HEK293 (cell line): ENCODE measurements at regions not wholly inside any gene's neighbourhood (a gene's known extent, or its start where the extent isn't known, plus 50 kb on each side); places are given as distances from the start of the nearest gene placed in this dataset.

Experiments
- CTCF ChIA-PET: fragments of 350-600 bp; formaldehyde crosslinking; extraction: SDS; loops from one replicate; lab custom pipeline; 2021; ENCODE audit warnings: antibody characterized with exemption; lab: Yijun Ruan, JAX
- POLR2A ChIA-PET: fragments of 300-600 bp; formaldehyde crosslinking; extraction: SDS; loops from one replicate; lab custom pipeline; 2020; ENCODE audit warnings: antibody characterized with exemption, inconsistent platforms; lab: Yijun Ruan, JAX
- H3K27ac ChIP-seq: fragments of 200-500 bp; sonication (Bioruptor generic); 2 replicates; pipeline ENCODE4 v1.5.1; 2014; ENCODE audit warnings: low read depth, low read length, control low read depth, inconsistent platforms; ENCODE audit errors: extremely low read depth
- H3K36me3 ChIP-seq, 2 experiments: fragments of 200-500 bp in 1 of 2; sonication (Bioruptor generic) in 1 of 2; 1 replicate in 1 of 2; 2 replicates in 1 of 2; pipeline ENCODE4 v1.5.1; 2014 to 2017; ENCODE audit warnings: inconsistent platforms in 2 of 2, low read length in 2 of 2; ENCODE audit not compliant: control insufficient read depth in 2 of 2, insufficient read depth in 1 of 2
- H3K4me1 ChIP-seq: fragments of 200-500 bp; sonication (Bioruptor generic); 2 replicates; pipeline ENCODE4 v1.5.1; 2014; ENCODE audit warnings: mild to moderate bottlenecking, low read length, inconsistent platforms; ENCODE audit not compliant: control insufficient read depth, insufficient read depth
- H3K4me3 ChIP-seq: 2 replicates; pipeline ENCODE4 v1.5.1; 2011; ENCODE audit warnings: low read depth, mild to moderate bottlenecking, control low read depth, low read length, moderate library complexity
- H3K9me3 ChIP-seq: fragments of 200-500 bp; sonication (Bioruptor generic); 2 replicates; pipeline ENCODE4 v1.5.1; 2014; ENCODE audit warnings: low read depth, low read length, inconsistent platforms; ENCODE audit not compliant: control insufficient read depth, insufficient read depth
- HOXA7 ChIP-seq: sonication (generic); formaldehyde crosslinking; IDR thresholded peaks from 2 replicates; pipeline ENCODE4 v1.8.1; 2022; ENCODE audit warnings: missing genetic modification reagents, borderline replicate concordance
- KLF10 ChIP-seq: fragments of 450-650 bp; IDR thresholded peaks from 2 replicates; pipeline ENCODE4 v1.5.1; 2018; ENCODE audit warnings: missing biosample characterization, mild to moderate bottlenecking, missing genetic modification characterization
- SP7 ChIP-seq: fragments of 450-650 bp; formaldehyde crosslinking; IDR thresholded peaks from 2 replicates; pipeline ENCODE4 v1.5.1; 2016; ENCODE audit warnings: missing biosample characterization, missing genetic modification characterization
- ZBTB21 ChIP-seq: fragments of 450-650 bp; formaldehyde crosslinking; IDR thresholded peaks from 2 replicates; pipeline ENCODE4 v1.5.1; 2017; ENCODE audit warnings: missing biosample characterization, missing genetic modification characterization
- ZNF140 ChIP-seq: fragments of 450-650 bp; formaldehyde crosslinking; IDR thresholded peaks from 2 replicates; pipeline ENCODE4 v1.5.1; 2016; ENCODE audit warnings: missing biosample characterization, missing genetic modification characterization
- ZNF2 ChIP-seq: fragments of 450-650 bp; formaldehyde crosslinking; IDR thresholded peaks from 2 replicates; pipeline ENCODE4 v1.5.1; 2016; ENCODE audit warnings: missing biosample characterization, missing genetic modification characterization
- ZNF426 ChIP-seq: fragments of 450-650 bp; formaldehyde crosslinking; IDR thresholded peaks from 2 replicates; pipeline ENCODE4 v1.5.1; 2017; ENCODE audit warnings: missing biosample characterization, missing genetic modification characterization, mild to moderate bottlenecking, inconsistent platforms, moderate library complexity
- ZNF433 ChIP-seq: fragments of 450-650 bp; formaldehyde crosslinking; IDR thresholded peaks from 2 replicates; pipeline ENCODE4 v1.5.1; 2016; ENCODE audit warnings: missing biosample characterization, missing genetic modification characterization, low read depth
- ZNF473 ChIP-seq: fragments of 450-650 bp; formaldehyde crosslinking; IDR thresholded peaks from 2 replicates; pipeline ENCODE4 v1.5.1; 2017; ENCODE audit warnings: missing biosample characterization, missing genetic modification characterization
- ZNF558 ChIP-seq: fragments of 450-650 bp; formaldehyde crosslinking; IDR thresholded peaks from 2 replicates; pipeline ENCODE4 v1.5.1; 2016; ENCODE audit warnings: missing biosample characterization, missing genetic modification characterization
- ZNF571 ChIP-seq: fragments of 450-650 bp; formaldehyde crosslinking; IDR thresholded peaks from 2 replicates; pipeline ENCODE4 v1.5.0; 2017; ENCODE audit warnings: missing biosample characterization, missing genetic modification characterization
- ZNF623 ChIP-seq: fragments of 450-650 bp; formaldehyde crosslinking; IDR thresholded peaks from 2 replicates; pipeline ENCODE4 v1.5.1; 2016; ENCODE audit warnings: missing biosample characterization, missing genetic modification characterization
- ZNF785 ChIP-seq: fragments of 450-650 bp; formaldehyde crosslinking; IDR thresholded peaks from 2 replicates; pipeline ENCODE4 v1.5.1; 2016; ENCODE audit warnings: missing biosample characterization, missing genetic modification characterization
- ZSCAN23 ChIP-seq: fragments of 450-650 bp; formaldehyde crosslinking; IDR thresholded peaks from 2 replicates; pipeline ENCODE4 v1.5.1; 2016; ENCODE audit warnings: missing biosample characterization, missing genetic modification characterization
- TF ChIP-seq, protein P1 (sequence below): fragments of 450-650 bp; formaldehyde crosslinking; IDR thresholded peaks from 2 replicates; pipeline ENCODE4 v1.5.1; 2016; ENCODE audit warnings: missing biosample characterization, missing genetic modification characterization
- TF ChIP-seq, protein P2 (sequence below): fragments of 450-650 bp; formaldehyde crosslinking; conservative IDR thresholded peaks from 2 replicates; pipeline ENCODE4 v1.5.1; 2016; ENCODE audit warnings: low read depth, missing biosample characterization, missing genetic modification characterization
- TF ChIP-seq, protein P3 (sequence below): fragments of 450-650 bp; formaldehyde crosslinking; conservative IDR thresholded peaks from 2 replicates; pipeline ENCODE4 v1.5.1; 2016; ENCODE audit warnings: low read depth, missing biosample characterization, missing genetic modification characterization
- TF ChIP-seq, protein P4 (sequence below): fragments of 450-650 bp; formaldehyde crosslinking; IDR thresholded peaks from 2 replicates; pipeline ENCODE4 v1.5.1; 2016; ENCODE audit warnings: missing biosample characterization, missing genetic modification characterization
- TF ChIP-seq, protein P5 (sequence below): fragments of 450-650 bp; formaldehyde crosslinking; IDR thresholded peaks from 2 replicates; pipeline ENCODE4 v1.5.1; 2016; ENCODE audit warnings: missing biosample characterization, missing genetic modification characterization

- H3K4me1 ChIP-seq, result no peaks in the 10 kb centered on the region
- TF ChIP-seq SP7 (tag by site-specific recombination) (peak; percentile 53; the same call in 1 of the 2 replicates), HOXA7 (CRISPR knock-in tag) (no peak)
- TF ChIP-seq, protein P1, sequence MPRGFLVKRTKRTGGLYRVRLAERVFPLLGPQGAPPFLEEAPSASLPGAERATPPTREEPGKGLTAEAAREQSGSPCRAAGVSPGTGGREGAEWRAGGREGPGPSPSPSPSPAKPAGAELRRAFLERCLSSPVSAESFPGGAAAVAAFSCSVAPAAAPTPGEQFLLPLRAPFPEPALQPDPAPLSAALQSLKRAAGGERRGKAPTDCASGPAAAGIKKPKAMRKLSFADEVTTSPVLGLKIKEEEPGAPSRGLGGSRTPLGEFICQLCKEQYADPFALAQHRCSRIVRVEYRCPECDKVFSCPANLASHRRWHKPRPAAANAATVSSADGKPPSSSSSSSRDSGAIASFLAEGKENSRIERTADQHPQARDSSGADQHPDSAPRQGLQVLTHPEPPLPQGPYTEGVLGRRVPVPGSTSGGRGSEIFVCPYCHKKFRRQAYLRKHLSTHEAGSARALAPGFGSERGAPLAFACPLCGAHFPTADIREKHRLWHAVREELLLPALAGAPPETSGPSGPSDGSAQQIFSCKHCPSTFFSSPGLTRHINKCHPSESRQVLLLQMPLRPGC (tag by site-specific recombination), result no peak
- no peak overlapping the region for H3K4me3 ChIP-seq
- CTCF ChIA-PET, result interaction anchor here (1.0 to 4.5 kb wide), 7 partner anchors 9 to 215 kb away, joined by 4 to 35 read pairs (median 8); no protein-coding TSS in a partner anchor
- no peaks in the 10 kb centered on the region for H3K9me3 ChIP-seq
- H3K36me3 ChIP-seq, result no peaks in the 10 kb centered on the region
- POLR2A ChIA-PET, result no interaction called here
- H3K27ac ChIP-seq, result no peak overlapping the region
Observed at GRCh38 chr1:204780630-204781029, 90.0 kb upstream of the NFASC start.

GRCh38 chr1:204782118-204782700 lies 88.5 kb upstream of the NFASC start:
- no peak overlapping the region for H3K27ac ChIP-seq
- POLR2A ChIA-PET, result no interaction called here
- peak; percentile 74 for TF ChIP-seq ZNF140 (tag by site-specific recombination)
- TF ChIP-seq ZNF785 (tag by site-specific recombination), result no peak
- TF ChIP-seq KLF10, result no peak
- TF ChIP-seq ZBTB21 (tag by site-specific recombination), result 0 out of 2 replicates have a peak, but pooled peaks have one; percentile 44
- no peak for TF ChIP-seq ZNF2 (tag by site-specific recombination)
- no peak for TF ChIP-seq ZNF473
- TF ChIP-seq ZNF433 (tag by site-specific recombination), result 0 out of 2 replicates have a peak, but pooled peaks have one; percentile 36
- TF ChIP-seq, protein P2, sequence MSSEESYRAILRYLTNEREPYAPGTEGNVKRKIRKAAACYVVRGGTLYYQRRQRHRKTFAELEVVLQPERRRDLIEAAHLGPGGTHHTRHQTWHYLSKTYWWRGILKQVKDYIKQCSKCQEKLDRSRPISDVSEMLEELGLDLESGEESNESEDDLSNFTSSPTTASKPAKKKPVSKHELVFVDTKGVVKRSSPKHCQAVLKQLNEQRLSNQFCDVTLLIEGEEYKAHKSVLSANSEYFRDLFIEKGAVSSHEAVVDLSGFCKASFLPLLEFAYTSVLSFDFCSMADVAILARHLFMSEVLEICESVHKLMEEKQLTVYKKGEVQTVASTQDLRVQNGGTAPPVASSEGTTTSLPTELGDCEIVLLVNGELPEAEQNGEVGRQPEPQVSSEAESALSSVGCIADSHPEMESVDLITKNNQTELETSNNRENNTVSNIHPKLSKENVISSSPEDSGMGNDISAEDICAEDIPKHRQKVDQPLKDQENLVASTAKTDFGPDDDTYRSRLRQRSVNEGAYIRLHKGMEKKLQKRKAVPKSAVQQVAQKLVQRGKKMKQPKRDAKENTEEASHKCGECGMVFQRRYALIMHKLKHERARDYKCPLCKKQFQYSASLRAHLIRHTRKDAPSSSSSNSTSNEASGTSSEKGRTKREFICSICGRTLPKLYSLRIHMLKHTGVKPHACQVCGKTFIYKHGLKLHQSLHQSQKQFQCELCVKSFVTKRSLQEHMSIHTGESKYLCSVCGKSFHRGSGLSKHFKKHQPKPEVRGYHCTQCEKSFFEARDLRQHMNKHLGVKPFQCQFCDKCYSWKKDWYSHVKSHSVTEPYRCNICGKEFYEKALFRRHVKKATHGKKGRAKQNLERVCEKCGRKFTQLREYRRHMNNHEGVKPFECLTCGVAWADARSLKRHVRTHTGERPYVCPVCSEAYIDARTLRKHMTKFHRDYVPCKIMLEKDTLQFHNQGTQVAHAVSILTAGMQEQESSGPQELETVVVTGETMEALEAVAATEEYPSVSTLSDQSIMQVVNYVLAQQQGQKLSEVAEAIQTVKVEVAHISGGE (tag by site-specific recombination), result peak; percentile 56
- peak; percentile 66 for TF ChIP-seq ZNF426 (tag by site-specific recombination)
- no peak for TF ChIP-seq ZSCAN23 (tag by site-specific recombination)
- TF ChIP-seq, protein P3, sequence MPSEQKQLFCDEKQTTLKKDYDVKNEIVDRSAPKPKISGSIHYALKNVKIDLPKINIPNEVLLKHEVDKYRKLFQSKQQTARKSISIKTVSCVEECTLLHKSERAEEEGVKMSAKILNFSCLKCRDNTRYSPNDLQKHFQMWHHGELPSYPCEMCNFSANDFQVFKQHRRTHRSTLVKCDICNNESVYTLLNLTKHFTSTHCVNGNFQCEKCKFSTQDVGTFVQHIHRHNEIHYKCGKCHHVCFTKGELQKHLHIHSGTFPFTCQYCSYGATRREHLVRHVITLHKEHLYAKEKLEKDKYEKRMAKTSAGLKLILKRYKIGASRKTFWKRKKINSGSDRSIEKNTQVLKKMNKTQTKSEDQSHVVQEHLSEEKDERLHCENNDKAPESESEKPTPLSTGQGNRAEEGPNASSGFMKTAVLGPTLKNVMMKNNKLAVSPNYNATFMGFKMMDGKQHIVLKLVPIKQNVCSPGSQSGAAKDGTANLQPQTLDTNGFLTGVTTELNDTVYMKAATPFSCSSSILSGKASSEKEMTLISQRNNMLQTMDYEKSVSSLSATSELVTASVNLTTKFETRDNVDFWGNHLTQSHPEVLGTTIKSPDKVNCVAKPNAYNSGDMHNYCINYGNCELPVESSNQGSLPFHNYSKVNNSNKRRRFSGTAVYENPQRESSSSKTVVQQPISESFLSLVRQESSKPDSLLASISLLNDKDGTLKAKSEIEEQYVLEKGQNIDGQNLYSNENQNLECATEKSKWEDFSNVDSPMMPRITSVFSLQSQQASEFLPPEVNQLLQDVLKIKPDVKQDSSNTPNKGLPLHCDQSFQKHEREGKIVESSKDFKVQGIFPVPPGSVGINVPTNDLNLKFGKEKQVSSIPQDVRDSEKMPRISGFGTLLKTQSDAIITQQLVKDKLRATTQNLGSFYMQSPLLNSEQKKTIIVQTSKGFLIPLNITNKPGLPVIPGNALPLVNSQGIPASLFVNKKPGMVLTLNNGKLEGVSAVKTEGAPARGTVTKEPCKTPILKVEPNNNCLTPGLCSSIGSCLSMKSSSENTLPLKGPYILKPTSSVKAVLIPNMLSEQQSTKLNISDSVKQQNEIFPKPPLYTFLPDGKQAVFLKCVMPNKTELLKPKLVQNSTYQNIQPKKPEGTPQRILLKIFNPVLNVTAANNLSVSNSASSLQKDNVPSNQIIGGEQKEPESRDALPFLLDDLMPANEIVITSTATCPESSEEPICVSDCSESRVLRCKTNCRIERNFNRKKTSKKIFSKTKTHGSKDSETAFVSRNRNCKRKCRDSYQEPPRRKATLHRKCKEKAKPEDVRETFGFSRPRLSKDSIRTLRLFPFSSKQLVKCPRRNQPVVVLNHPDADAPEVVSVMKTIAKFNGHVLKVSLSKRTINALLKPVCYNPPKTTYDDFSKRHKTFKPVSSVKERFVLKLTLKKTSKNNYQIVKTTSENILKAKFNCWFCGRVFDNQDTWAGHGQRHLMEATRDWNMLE (tag by site-specific recombination), result peak; percentile 77
- TF ChIP-seq, protein P4, sequence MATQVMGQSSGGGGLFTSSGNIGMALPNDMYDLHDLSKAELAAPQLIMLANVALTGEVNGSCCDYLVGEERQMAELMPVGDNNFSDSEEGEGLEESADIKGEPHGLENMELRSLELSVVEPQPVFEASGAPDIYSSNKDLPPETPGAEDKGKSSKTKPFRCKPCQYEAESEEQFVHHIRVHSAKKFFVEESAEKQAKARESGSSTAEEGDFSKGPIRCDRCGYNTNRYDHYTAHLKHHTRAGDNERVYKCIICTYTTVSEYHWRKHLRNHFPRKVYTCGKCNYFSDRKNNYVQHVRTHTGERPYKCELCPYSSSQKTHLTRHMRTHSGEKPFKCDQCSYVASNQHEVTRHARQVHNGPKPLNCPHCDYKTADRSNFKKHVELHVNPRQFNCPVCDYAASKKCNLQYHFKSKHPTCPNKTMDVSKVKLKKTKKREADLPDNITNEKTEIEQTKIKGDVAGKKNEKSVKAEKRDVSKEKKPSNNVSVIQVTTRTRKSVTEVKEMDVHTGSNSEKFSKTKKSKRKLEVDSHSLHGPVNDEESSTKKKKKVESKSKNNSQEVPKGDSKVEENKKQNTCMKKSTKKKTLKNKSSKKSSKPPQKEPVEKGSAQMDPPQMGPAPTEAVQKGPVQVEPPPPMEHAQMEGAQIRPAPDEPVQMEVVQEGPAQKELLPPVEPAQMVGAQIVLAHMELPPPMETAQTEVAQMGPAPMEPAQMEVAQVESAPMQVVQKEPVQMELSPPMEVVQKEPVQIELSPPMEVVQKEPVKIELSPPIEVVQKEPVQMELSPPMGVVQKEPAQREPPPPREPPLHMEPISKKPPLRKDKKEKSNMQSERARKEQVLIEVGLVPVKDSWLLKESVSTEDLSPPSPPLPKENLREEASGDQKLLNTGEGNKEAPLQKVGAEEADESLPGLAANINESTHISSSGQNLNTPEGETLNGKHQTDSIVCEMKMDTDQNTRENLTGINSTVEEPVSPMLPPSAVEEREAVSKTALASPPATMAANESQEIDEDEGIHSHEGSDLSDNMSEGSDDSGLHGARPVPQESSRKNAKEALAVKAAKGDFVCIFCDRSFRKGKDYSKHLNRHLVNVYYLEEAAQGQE, result peak; percentile 48; the same call in 1 of the 2 replicates
- TF ChIP-seq, protein P5, sequence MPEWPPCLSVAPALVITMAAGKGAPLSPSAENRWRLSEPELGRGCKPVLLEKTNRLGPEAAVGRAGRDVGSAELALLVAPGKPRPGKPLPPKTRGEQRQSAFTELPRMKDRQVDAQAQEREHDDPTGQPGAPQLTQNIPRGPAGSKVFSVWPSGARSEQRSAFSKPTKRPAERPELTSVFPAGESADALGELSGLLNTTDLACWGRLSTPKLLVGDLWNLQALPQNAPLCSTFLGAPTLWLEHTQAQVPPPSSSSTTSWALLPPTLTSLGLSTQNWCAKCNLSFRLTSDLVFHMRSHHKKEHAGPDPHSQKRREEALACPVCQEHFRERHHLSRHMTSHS (tag by site-specific recombination), result no peak
- TF ChIP-seq ZNF571, result no peak
- peak; percentile 39; the same call in 1 of the 2 replicates for TF ChIP-seq ZNF558
- TF ChIP-seq ZNF623 (tag by site-specific recombination), result peak; percentile 62

More at GRCh38 chr1:204782118-204782700, 88.5 kb upstream of the NFASC start:
- Histone ChIP-seq H3K4me3 (no peak overlapping the region), H3K36me3 (no peaks in the 10 kb centered on the region), H3K9me3 (no peaks in the 10 kb centered on the region), H3K4me1 (no peaks in the 10 kb centered on the region)
- CTCF ChIA-PET, result interaction anchor here (1.4 to 4.5 kb wide), 6 partner anchors 10 to 216 kb away, joined by 4 to 35 read pairs (median 8); no protein-coding TSS in a partner anchor
